K562 (cell line): ENCODE measurements at regions not wholly inside any gene's neighbourhood (a gene's known extent, or its start where the extent isn't known, plus 50 kb on each side); places are given as distances from the start of the nearest gene placed in this dataset.
A peak's percentile ranks its signal among the peaks of the same experiment; 100 is the strongest.

ENCODE experiments used
- BRD9 ChIP-seq: fragments of 450-650 bp; IDR thresholded peaks from 2 replicates; pipeline ENCODE4 v1.6.1; 2018; ENCODE audit warnings: low read depth; ENCODE audit not compliant: partially characterized antibody
- CHCHD3 ChIP-seq: fragments of 250-450 bp; sonication (Bioruptor Pico); IDR thresholded peaks from 2 replicates; pipeline ENCODE4 v2.1.2; 2022; ENCODE audit warnings: mild to moderate bottlenecking
- E2F6 ChIP-seq, 2 experiments: IDR thresholded peaks; 2 replicates each; pipeline ENCODE4 v1.6.1; 2011; ENCODE audit warnings: borderline replicate concordance in 1 of 2, control low read depth in 1 of 2, low read depth in 1 of 2, low read length in 1 of 2, mild to moderate bottlenecking in 1 of 2, mixed read lengths in 1 of 2, moderate library complexity in 1 of 2; ENCODE audit not compliant: insufficient read depth in 1 of 2, insufficient read length in 1 of 2, poor library complexity in 1 of 2, severe bottlenecking in 1 of 2; ENCODE audit errors: extremely low read depth in 1 of 2
- FOXK1 ChIP-seq: sonication (generic); formaldehyde crosslinking; IDR thresholded peaks from 2 replicates; pipeline ENCODE4 v1.8.0; 2022; ENCODE audit warnings: missing genetic modification reagents, mild to moderate bottlenecking, borderline replicate concordance
- GABPA ChIP-seq: fragments of 200-800 bp; sonication (Bioruptor generic); conservative IDR thresholded peaks from 2 replicates; pipeline ENCODE4 v1.6.1; 2016; ENCODE audit warnings: low read depth, missing genetic modification characterization, missing compliant biosample characterization
- KLF13 ChIP-seq: fragments of 450-650 bp; IDR thresholded peaks from 2 replicates; pipeline ENCODE4 v1.6.1; 2016; ENCODE audit warnings: missing genetic modification characterization, low read depth, mild to moderate bottlenecking, missing compliant biosample characterization, moderate library complexity, borderline replicate concordance
- MBD2 ChIP-seq: sonication (generic); IDR thresholded peaks from 2 replicates; pipeline ENCODE4 v1.6.1; 2016; ENCODE audit warnings: low read depth, borderline replicate concordance
- MLX ChIP-seq, 2 experiments: fragments of 450-650 bp in 1 of 2; sonication (generic) in 1 of 2; formaldehyde crosslinking; conservative IDR thresholded peaks; 2 replicates each; pipeline versions ENCODE4 v1.4.0 to v1.8.1; 2020 to 2022; ENCODE audit warnings: mild to moderate bottlenecking in 1 of 2, missing genetic modification reagents in 1 of 2
- MTA1 ChIP-seq: fragments of 450-650 bp; IDR thresholded peaks from 2 replicates; pipeline ENCODE4 v1.6.1; 2017; ENCODE audit warnings: borderline replicate concordance
- MXI1 ChIP-seq: IDR thresholded peaks from 2 replicates; pipeline ENCODE4 v1.6.1; 2011; ENCODE audit warnings: low read depth, mild to moderate bottlenecking, improper control_type of control experiment, low read length
- NCOR1 ChIP-seq: fragments of 450-650 bp; IDR thresholded peaks from 2 replicates; pipeline ENCODE4 v1.6.1; 2016; ENCODE audit warnings: mild to moderate bottlenecking, moderate library complexity
- NFIX ChIP-seq: fragments of 250-450 bp; sonication (Bioruptor Pico); IDR thresholded peaks from 2 replicates; pipeline ENCODE4 v1.4.0; 2020; ENCODE audit warnings: low read depth, mild to moderate bottlenecking, moderate library complexity
- PCBP2 ChIP-seq: fragments of 200-400 bp; formaldehyde crosslinking; IDR thresholded peaks from 2 replicates; pipeline ENCODE4 v1.6.1; 2018; ENCODE audit warnings: low read length, low read depth, mild to moderate bottlenecking, moderate library complexity; ENCODE audit not compliant: poor library complexity, severe bottlenecking
- RFX1 ChIP-seq: fragments of 450-650 bp; IDR thresholded peaks from 2 replicates; pipeline ENCODE4 v1.6.1; 2016; ENCODE audit warnings: mild to moderate bottlenecking, moderate library complexity
- XRCC5 ChIP-seq: fragments of 200-400 bp; formaldehyde crosslinking; IDR thresholded peaks from 2 replicates; pipeline ENCODE4 v1.6.1; 2017; ENCODE audit warnings: low read depth, mild to moderate bottlenecking, low read length
- ZBTB8A ChIP-seq: fragments of 450-650 bp; IDR thresholded peaks from 2 replicates; pipeline ENCODE4 v1.6.1; 2018; ENCODE audit warnings: mild to moderate bottlenecking, moderate library complexity; ENCODE audit not compliant: partially characterized antibody
- ZC3H8 ChIP-seq: fragments of 450-650 bp; IDR thresholded peaks from 2 replicates; pipeline ENCODE4 v1.6.1; 2017
- ZKSCAN3 ChIP-seq: fragments of 250-450 bp; sonication (Bioruptor Pico); IDR thresholded peaks from 2 replicates; pipeline ENCODE4 v1.4.0; 2020
- ZNF146 ChIP-seq: IDR thresholded peaks from one replicate; pipeline ENCODE4 v1.6.1; 2018; ENCODE audit warnings: missing compliant biosample characterization; ENCODE audit not compliant: unreplicated experiment
- ZNF253 ChIP-seq: fragments of 250-450 bp; sonication (Bioruptor Pico); conservative IDR thresholded peaks from 2 replicates; pipeline ENCODE4 v1.6.1; 2021; ENCODE audit warnings: mild to moderate bottlenecking
- ZNF347 ChIP-seq: fragments of 450-650 bp; formaldehyde crosslinking; IDR thresholded peaks from 2 replicates; pipeline ENCODE4 v1.4.0; 2020; ENCODE audit warnings: low read depth, mild to moderate bottlenecking, moderate library complexity
- ZNF699 ChIP-seq: fragments of 250-450 bp; sonication (Bioruptor Pico); IDR thresholded peaks from 2 replicates; pipeline ENCODE4 v1.8.0; 2021; ENCODE audit warnings: mild to moderate bottlenecking, moderate library complexity; ENCODE audit not compliant: insufficient replicate concordance
- ZZZ3 ChIP-seq: fragments of 450-650 bp; IDR thresholded peaks from 2 replicates; pipeline ENCODE4 v1.6.1; 2016; ENCODE audit warnings: antibody characterized with exemption, mild to moderate bottlenecking, moderate library complexity
- TF ChIP-seq, protein P1 (sequence below): fragments of 450-650 bp; formaldehyde crosslinking; IDR thresholded peaks from 2 replicates; pipeline ENCODE4 v1.4.0; 2020; ENCODE audit warnings: mild to moderate bottlenecking, mixed read lengths

- TF ChIP-seq E2F6 (IDR thresholded peaks at IDR 0.05; ENCODE audit: borderline replicate concordance in 1 of 2, extremely low read depth in 1 of 2, insufficient read depth in 1 of 2, insufficient read length in 1 of 2, low read depth in 1 of 2, low read length in 1 of 2, poor library complexity in 1 of 2, severe bottlenecking in 1 of 2) (peak; percentile 70 to 88), KLF13 (tag) (no peak), CHCHD3 (CRISPR knock-in tag) (no peak), GABPA (tag) (peak; percentile 33; the same call in 1 of the 2 replicates), MTA1 (no peak), PCBP2 (no peak), MXI1 (no peak), ZNF699 (CRISPR knock-in tag) (no peak), NFIX (no peak), XRCC5 (no peak), ZNF146 (CRISPR knock-in tag) (no peak), BRD9 (peak; percentile 25), NCOR1 (no peak), ZNF253 (CRISPR knock-in tag) (no peak), ZC3H8 (no peak), ZBTB8A (no peak), ZZZ3 (no peak), MBD2 (no peak), FOXK1 (CRISPR knock-in tag) (no peak), ZKSCAN3 (CRISPR knock-in tag) (no peak), RFX1 (no peak), MLX (CRISPR knock-in tag; conservative IDR thresholded peaks at IDR 0.05) (no peak), ZNF347 (CRISPR knock-in tag) (no peak)
- TF ChIP-seq, protein P1, sequence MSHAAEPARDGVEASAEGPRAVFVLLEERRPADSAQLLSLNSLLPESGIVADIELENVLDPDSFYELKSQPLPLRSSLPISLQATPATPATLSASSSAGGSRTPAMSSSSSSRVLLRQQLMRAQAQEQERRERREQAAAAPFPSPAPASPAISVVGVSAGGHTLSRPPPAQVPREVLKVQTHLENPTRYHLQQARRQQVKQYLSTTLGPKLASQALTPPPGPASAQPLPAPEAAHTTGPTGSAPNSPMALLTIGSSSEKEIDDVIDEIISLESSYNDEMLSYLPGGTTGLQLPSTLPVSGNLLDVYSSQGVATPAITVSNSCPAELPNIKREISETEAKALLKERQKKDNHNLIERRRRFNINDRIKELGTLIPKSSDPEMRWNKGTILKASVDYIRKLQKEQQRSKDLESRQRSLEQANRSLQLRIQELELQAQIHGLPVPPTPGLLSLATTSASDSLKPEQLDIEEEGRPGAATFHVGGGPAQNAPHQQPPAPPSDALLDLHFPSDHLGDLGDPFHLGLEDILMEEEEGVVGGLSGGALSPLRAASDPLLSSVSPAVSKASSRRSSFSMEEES (CRISPR knock-in tag) = no peak
Observed at GRCh38 chr1:116825720-116826438, 71.6 kb downstream of the CD2 start (continued).
